HG03039 (cell line): ENCODE measurements at regions not wholly inside any gene's neighbourhood (a gene's known extent, or its start where the extent isn't known, plus 50 kb on each side); places are given as distances from the start of the nearest gene placed in this dataset.

Experiments
- ATAC-seq: cut with Tn5 transposase; IDR thresholded peaks from one replicate; pipeline ENCODE4 v1.9.1; 2021; ENCODE audit warnings: mild to moderate bottlenecking, moderate library complexity; ENCODE audit not compliant: unreplicated experiment

- ATAC-seq: no peak
Measured at GRCh38 chr1:94599095-94599813, 57.7 kb upstream of the F3 start.

GRCh38 chr1:94597701-94598100 is 56.1 kb upstream of the F3 start:
- ATAC-seq: no peak

GRCh38 chr1:94596260-94596659 is 54.7 kb upstream of the F3 start:
- no peak for ATAC-seq

DNA sequence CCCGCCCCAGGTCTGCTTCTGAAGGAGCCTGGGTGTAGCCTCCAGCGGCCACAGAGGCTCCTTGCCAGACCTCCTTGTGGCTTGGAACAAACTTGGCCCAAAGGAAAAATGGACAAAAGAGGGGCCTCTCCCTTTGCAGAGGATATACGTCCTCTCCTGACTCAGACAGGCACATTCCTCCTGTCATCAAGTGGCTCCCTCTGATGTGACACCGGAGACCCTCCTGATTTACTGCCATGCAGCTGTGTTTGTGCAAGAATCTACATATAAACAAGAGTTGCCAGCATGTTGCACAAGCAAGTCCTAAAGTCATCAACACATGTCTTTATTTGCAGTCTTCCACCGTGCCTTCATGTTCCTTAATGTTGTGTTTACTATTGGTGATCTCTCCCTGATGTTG is 54.1 kb upstream of the F3 start:
- no peak for ATAC-seq

DNA sequence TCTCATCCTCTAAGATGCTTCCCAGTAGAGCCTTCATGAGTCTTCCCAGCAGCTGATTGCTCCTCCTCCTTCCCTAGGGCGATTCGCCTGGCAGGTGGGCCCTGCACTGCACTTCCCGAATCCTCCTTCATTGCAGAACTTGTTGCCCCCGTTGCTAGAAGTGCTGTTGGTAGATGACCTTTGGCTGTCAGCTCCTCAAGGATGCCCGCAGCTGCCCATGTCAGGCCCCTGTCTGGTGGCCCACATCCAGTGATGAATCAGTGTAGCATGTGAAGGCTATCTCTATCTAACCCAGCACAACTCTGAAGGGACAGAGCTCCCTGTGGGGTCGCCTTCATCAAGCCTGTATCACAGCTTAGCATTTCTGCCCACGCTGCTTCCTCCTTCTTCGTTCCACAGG is 52.1 kb upstream of the F3 start:
- ATAC-seq: no peak

- ATAC-seq: no peak
Measured at GRCh38 chr1:94592571-94592920, 51.0 kb upstream of the F3 start.

DNA sequence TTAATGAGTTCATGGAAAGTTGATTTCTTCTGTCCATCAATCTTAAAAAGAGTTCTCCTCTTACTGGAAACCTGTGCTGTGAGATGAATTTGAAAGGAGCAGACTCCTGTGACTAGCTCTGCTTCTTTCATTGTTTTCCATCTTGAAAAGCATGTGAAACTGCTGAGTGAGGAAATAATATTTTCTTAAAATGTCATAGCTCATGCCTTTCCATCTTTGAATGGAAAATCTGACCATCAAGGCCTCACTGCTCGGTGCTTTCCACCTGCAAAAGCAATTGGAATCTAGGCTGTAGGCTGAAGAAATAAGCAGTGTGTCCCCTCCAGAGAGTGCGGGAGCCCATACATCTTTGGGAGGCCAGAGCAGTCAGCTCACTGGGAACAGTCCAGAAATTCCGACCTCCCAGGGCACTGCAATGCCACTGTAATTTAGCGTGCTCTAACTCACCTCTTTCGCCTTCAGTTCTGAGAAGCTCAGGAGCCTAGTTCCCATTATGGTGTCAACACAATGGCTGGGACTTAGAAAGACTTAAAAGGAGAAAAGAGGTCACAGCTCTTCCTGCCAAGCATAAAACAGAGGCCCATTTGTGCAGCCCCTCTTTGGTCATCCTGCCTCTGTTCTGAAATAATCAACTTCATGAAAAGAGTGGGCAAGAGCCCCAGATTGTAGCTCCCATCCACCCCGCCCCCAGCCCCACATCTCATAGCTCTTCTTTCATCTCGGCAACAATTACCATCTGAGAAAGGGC is 50.4 kb upstream of the F3 start:
- ATAC-seq: no peak
